NB4 (cell line): ENCODE measurements at regions not wholly inside any gene's neighbourhood (a gene's known extent, or its start where the extent isn't known, plus 50 kb on each side); places are given as distances from the start of the nearest gene placed in this dataset.

Experiments used
- POLR2A ChIP-seq: IDR thresholded peaks from 2 replicates; pipeline ENCODE4 v1.6.1; 2011; ENCODE audit warnings: mild to moderate bottlenecking; ENCODE audit not compliant: insufficient read length; ENCODE audit errors: extremely low read depth
- TF ChIP-seq, protein P1 (sequence below): IDR thresholded peaks from 2 replicates; pipeline ENCODE4 v1.6.1; 2011; ENCODE audit warnings: low read depth, low read length
- TF ChIP-seq, protein P2 (sequence below): IDR thresholded peaks from one replicate; pipeline ENCODE4 v1.5.1; 2012; ENCODE audit warnings: low read depth, low read length

DNA sequence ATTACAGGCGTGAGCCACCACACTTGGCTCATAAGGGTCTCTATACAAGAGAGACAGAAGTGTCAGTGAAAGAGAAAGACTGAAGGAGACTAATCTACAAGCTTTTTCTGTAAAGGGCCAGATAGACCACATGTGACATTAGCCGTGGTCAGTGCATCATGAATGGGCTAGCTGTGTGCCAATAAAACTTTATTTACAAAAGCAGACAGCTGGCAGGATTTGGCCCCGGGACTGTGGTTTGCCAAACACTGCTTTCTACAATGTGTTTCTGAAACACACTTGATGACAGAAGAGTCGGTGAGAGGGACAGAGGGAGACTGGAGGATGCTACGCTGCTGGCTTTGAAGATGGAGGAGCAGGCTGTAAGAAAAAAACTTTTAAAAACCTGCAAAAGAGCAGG, 285.4 kb downstream of the TFAP2C start:
- TF ChIP-seq, protein P1, sequence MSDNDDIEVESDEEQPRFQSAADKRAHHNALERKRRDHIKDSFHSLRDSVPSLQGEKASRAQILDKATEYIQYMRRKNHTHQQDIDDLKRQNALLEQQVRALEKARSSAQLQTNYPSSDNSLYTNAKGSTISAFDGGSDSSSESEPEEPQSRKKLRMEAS: no peak
- TF ChIP-seq, protein P2, sequence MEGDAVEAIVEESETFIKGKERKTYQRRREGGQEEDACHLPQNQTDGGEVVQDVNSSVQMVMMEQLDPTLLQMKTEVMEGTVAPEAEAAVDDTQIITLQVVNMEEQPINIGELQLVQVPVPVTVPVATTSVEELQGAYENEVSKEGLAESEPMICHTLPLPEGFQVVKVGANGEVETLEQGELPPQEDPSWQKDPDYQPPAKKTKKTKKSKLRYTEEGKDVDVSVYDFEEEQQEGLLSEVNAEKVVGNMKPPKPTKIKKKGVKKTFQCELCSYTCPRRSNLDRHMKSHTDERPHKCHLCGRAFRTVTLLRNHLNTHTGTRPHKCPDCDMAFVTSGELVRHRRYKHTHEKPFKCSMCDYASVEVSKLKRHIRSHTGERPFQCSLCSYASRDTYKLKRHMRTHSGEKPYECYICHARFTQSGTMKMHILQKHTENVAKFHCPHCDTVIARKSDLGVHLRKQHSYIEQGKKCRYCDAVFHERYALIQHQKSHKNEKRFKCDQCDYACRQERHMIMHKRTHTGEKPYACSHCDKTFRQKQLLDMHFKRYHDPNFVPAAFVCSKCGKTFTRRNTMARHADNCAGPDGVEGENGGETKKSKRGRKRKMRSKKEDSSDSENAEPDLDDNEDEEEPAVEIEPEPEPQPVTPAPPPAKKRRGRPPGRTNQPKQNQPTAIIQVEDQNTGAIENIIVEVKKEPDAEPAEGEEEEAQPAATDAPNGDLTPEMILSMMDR: no peak
- no peak for TF ChIP-seq POLR2A
